GM18499 (cell line): ENCODE measurements at regions not wholly inside any gene's neighbourhood (a gene's known extent, or its start where the extent isn't known, plus 50 kb on each side); places are given as distances from the start of the nearest gene placed in this dataset.

Experiments
- ATAC-seq: cut with Tn5 transposase; IDR thresholded peaks from one replicate; pipeline ENCODE4 v1.9.1; 2021; ENCODE audit warnings: moderate number of reproducible peaks; ENCODE audit not compliant: insufficient read depth, unreplicated experiment

GRCh38 chr5:58080573-58080972 is 379.3 kb downstream of the PLK2 start:
- no peak for ATAC-seq

DNA sequence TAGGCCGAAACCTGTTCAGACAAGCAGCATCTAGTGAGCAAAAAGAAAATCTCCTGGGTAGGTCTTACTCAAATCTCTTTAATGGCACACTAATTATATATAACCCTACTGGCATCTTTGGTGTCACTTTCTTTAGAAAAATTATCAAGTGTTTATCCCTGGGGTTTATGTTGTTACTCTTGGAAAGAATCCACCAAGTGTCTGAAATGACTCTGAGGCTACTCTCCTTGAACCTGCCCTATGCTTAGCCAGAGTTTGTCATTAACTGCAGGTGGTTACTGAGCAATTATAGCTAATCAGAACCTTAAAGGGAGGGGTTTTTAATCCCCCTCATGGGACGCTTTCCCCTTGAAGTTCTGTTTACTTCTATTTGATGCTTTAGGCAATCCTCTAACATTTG is 381.9 kb downstream of the PLK2 start:
- ATAC-seq = no peak

DNA sequence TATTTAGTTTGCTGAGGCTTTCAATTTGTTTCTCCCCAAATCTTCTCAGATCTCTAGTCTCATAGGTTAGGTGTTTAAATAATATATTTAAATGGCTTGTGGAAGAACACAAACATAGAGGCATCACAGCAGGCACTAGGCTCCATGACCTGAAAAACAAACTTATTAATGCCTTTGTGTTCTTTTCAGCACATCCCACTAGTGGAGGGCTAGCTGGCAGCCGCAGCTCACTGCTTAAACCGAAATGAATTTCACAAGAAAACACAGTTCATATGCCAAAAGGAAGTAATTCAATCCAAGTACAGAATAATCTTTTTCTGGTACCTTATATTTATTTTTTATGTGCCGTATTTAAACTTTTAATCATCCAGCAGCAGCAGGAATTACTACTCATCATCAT is 382.5 kb downstream of the PLK2 start:
- ATAC-seq = no peak

DNA sequence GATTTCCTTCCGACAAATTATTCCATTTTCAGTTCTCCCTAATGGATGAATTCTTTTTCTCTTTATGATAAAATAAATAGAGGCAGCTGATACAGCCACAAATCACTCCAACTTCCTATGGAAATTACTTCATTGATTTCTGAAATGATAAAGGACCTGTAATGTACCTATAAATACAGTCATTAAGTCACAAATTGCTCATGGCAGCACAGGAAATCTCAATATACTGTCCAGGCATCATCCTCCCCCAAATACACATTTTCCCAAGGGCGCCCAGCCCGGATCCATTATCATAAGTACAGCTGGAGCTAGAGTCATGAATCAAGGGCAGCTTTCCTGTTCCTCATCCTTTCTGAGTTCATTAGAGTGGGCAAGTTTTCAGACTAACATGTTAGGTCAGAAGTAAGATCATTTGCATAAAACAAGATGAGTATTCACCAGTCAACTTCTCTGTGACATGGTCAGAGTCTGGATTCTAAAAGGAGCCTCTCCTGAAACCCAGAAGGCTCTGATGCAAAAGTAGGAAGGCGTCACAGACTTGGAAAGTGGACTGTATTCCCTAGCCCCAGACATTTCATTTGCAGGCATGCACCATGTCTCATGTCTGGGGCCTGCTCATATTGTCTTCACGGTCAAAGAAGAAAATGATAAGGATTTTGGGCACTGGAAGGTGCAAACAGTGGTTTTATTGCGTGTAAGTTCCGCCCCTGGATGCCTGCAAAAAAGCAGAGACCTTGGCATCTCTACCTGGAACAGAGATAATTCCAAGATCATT is 383.2 kb downstream of the PLK2 start:
- no peak for ATAC-seq

DNA sequence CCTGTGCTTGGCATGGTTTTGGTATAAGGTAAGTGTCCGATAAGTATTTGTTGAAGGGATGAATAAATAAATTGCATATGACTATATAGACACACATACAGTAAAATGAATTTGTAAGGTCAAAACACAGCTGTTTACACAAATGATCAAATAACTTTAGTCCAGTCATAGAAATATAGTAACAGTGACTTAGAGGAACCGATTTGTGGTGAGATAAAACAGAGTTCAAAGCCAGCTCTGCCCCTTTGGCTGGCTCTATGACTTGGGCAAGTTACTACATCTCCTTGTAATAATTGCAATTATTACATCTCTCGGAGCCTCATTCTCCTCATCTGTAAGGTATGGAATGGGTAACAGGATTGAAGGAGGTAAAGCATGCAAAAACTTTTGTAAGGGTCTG is 384.0 kb downstream of the PLK2 start:
- ATAC-seq = no peak

GRCh38 chr5:58074717-58075116 is 385.2 kb downstream of the PLK2 start:
- ATAC-seq = no peak

DNA sequence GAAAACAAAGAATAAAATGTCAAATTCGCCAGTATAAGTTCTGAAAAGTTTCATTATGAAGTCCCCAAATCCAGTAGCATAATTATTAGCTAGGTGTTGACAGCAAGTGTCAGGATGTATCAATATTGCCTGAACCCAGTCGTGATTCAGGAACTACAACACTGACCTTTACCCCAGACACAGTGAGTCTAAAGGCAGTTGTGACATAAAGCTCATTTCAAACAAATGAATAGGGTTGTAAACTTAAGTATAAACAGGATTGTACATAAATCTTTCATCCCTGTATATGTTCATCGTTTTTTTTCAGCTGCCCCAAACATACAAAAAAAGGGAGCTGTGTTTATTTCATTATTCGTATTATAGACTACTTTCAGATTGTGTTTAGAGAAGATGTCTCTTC is 385.7 kb downstream of the PLK2 start:
- no peak for ATAC-seq

DNA sequence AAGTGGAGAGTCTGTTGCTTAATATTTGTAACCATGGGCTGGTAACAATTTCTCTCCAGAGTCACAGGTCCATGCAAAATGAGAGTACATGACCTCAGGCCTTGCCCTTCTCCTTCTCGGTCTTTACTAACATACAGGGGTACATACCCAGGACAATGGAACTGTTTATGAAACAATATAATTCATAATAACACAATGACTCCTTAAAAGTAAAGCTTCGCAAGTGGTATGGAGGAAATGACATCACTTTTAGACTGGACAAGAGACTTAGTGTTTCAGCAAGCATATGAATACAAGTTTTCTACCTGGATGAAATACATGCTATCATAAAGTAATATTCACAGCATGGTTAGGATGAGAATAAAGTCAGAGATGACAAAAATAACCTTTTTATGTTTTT is 386.6 kb downstream of the PLK2 start:
- ATAC-seq = no peak

- ATAC-seq = no peak
Measured at GRCh38 chr5:58072300-58072965, 387.5 kb downstream of the PLK2 start.

DNA sequence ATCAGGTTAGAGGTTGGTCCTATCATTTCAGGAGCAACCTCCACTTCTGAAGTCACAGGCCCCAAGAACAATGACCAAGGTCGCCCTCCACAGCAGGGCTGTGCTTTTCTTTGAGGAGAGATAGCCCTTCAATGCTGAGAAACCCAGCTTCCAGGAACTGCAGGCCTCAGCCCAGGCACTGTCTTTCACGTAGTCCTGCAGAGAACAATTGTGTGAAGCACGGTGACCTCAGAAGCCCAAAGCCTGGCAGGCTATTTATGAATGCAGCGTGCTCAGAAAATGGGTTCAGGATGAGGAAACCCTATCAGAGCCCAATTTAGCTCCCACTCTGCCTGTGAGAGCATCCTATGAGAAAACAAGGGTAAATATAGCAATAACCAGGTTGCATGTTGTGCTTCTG is 388.3 kb downstream of the PLK2 start:
- ATAC-seq = no peak

DNA sequence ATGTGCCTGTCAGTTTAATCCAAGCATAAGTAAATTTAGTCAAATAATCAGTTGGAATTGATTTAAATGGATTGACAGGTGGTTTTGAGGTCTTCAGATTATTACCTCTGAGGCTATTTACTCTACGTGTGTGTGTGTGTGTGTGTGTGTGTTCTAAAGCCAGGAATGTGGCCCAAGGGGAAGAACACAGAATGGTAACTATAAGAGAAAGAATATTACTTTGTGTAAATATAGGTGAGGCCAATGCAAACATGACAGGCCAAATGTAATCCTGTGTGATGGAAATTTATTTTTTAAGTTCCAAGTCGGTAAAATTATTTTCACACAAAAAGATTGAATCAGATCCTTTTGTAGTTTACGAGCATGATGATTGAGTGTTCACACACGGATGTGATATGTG is 390.0 kb downstream of the PLK2 start:
- ATAC-seq = no peak

- no peak for ATAC-seq
Measured at GRCh38 chr5:58069016-58069705, 390.7 kb downstream of the PLK2 start.

- ATAC-seq = no peak
Measured at GRCh38 chr5:58066557-58066956, 393.3 kb downstream of the PLK2 start.

GRCh38 chr5:58066076-58066475 is 393.8 kb downstream of the PLK2 start:
- no peak for ATAC-seq

GRCh38 chr5:58064801-58065200 is 395.1 kb downstream of the PLK2 start:
- ATAC-seq = no peak

DNA sequence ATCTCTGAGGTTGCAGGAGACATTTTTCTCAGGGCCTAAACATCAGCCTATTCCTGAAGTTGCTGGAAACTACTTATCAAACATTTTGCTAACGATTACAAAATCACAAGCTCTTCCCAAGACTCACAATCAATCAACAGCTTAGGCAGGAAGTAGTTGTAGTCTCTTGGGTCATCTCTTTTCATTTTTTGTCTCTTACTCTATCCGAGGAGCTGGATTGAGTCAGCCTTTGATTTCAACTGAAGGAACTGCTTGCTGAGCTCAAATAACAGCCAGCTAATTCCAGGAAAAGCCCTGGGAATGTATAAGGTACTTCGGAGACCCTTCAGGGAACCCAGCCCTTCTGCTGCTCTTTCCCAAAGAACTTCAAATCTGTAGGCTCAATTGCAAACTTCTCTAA is 398.9 kb downstream of the PLK2 start:
- ATAC-seq = no peak

DNA sequence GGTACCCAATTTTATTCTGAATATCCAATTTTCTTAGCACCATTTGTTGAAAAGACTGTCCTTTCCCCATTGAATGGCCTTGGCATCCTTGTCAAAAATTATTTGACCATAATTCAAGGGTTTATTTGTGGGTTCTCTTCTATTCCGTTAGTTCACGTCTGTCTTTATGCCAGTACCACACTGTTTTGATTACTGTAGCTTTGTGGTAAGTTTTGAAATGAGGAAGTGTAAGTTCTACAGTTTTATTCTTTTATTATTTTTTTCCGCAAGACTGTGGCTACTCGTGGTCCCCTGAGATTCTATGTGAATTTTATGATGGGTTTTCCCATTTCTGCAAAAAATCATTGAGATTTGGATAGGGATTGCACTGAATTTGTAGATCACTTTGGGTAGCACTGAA is 402.6 kb downstream of the PLK2 start:
- no peak for ATAC-seq

DNA sequence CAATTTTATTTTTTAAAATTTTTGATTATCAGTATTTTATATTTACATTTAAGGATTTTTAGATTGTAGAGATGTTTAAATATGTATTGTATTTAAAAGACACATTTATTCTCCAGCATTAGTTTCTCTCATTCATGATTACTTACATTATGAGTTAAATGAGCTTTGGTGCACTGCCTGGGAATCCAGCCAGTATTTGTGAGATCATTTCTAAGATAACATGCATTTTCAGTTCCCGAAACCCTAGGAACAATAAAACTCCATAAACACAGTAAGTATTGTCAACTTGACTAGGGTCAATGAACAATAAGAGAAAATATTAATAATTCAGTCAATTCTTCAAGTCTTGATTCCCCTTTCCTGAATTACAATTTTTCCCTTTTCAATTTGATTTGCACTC is 403.3 kb downstream of the PLK2 start:
- no peak for ATAC-seq

GRCh38 chr5:58054018-58054417 is 405.9 kb downstream of the PLK2 start:
- no peak for ATAC-seq

DNA sequence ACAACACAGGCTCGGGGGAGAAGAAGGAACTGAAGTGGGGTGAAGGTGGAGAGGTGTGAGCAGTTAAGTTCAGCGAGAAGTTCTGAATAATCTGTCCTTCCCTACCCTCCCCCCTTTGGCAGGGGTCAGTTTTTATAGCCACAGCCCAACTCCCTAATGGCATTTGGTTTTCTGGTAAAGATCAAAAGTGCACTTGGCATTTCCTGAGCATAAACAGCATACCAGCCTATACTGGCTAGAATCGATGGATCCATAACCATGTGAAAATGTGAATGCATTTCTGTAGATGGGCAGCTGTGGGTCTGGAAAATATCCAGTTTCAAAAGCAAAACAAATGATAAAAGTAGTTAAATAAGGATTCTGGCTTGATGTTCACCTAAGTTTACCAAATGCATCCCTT is 410.9 kb downstream of the PLK2 start:
- no peak for ATAC-seq

DNA sequence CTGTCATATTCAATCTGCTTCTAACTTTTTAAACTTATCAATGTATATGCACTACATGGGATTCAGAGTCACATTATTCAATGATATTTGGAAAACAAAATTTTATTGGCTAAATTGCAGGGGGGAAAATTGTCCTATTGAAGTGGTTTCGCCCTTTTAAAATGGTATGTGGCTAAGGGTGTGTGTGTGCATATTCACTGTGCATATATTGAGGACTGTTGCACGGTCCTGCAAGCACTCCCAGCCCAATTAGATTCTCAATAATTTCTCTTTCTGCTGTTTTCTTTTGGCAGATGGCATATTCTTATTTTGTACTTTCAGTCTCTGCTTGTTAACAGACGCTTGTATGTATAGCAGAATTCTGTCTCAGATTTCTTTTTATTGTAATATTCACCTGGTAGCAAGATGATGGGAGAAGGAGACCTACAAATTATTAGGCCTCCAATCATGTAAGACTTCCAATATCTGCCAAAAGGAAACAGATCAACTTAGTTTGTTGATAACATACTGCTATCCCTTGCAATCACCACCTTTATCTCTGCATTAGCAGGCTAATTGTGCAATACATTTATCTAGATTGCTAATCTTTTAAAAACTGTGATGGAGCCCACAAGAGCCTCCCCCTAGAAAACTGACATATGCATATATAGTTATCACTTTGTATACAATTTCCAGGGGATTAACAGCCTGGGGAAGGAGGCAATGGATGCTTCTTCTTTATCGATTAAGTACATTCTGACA is 411.5 kb downstream of the PLK2 start:
- no peak for ATAC-seq
